ENCODE measurements at regions not wholly inside any gene's neighbourhood (a gene's known extent, or its start where the extent isn't known, plus 50 kb on each side); places are given as distances from the start of the nearest gene placed in this dataset.

DNA sequence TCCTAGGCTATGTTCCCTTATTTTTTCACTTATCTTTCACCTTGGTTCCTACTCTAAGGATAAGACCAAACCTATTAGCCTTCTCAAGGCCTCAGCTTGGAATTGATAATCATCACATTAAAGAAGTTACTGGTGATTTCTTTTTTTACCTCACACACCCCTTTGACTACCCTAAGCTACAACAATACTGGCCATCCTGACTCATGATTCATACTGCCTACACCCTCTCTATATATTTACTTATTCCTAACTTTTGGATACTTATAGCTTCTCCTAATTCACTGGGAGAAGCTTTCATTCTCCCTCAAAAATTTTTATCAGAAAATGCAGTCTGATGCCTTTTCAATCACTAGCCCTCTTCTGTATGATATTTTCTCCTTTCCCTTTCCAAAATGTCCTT is 256.1 kb downstream of the TBX18 start:
- POLR2A ChIA-PET: no interaction called here
- DNase-seq (ENCODE audit: extremely low spot score): no peak
- CTCF ChIA-PET: interaction anchor here (1.6 kb wide), 1 partner anchor 10 kb away, joined by 4 read pairs; no protein-coding TSS in a partner anchor
- no peak for TF ChIP-seq CTCF (IDR thresholded peaks at IDR 0.05; ENCODE audit: control extremely low read depth, extremely low read depth, low read depth, missing control alignments)

DNA sequence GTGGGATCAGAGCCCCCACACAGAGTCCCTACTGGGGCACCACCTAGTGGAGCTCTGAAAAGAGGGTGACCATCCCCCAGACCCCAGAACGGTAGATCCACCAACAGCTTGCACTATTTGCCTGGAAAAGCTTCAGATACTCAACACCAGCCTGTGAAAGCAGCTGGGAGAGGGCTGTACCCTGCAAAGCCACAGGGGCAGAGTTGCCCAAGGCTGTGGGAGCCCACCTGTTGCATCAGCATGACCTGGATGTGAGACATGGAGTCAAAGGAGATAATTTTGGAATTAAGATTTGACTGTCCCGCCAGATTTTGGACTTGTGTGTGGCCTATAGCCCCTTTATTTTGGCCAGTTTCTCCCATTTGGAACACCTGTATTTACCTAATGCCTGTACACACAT is 260.4 kb downstream of the TBX18 start:
- CTCF ChIA-PET: no interaction called here
- DNase-seq (ENCODE audit: extremely low spot score): no peak
- POLR2A ChIA-PET: no interaction called here

DNA sequence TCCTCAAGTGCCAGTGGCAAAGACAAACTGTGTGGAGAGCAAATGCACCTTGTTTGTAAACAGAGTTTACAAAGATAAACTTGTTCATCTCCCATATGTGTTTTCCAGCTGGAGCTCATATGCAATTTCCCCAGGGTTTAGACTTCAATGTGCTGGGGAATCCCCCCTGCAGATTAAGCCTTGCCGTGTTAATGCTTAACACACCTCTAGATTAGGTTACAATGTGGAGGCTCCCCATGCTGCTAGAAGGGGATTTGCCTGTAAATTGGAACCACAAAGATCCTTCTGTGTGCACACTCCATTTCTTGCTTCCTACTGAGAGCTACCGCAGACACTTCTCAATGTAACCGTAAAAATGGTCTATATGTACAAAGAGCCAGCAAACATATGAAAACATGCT is 263.1 kb downstream of the TBX18 start:
- ChIA-PET CTCF (interaction anchor here (1.0 kb wide), 1 partner anchor 12 kb away, joined by 3 read pairs; no protein-coding TSS in a partner anchor), POLR2A (no interaction called here)
- TF ChIP-seq CTCF (IDR thresholded peaks at IDR 0.05; ENCODE audit: control extremely low read depth, extremely low read depth, low read depth, missing control alignments): no peak
- no peak for DNase-seq (ENCODE audit: extremely low spot score)

More for the DNA sequence above, 260.4 kb downstream of the TBX18 start:
- no peak for TF ChIP-seq CTCF (IDR thresholded peaks at IDR 0.05; ENCODE audit: control extremely low read depth, extremely low read depth, low read depth, missing control alignments)

DNA sequence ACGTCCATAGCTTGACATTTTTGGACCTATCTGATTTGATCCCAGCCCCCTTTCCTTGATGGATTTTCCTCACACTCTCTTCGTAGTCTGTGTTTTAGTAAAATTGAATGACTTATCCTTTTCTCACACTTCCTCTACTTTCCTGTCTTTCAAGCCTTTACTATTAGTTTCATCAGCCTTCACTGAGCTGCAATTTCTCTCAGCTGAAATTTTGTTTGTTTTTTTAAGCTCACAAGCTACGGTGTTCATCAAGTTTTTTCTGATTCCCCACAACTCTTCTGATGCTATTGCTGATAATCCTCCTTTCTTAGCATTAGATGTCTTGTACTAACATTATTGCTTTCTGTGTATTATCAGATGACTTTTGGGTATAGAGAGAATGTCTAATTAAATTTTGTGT is 263.7 kb downstream of the TBX18 start:
- CTCF ChIA-PET: interaction anchor here (1.0 kb wide), 1 partner anchor 13 kb away, joined by 3 read pairs; no protein-coding TSS in a partner anchor
- POLR2A ChIA-PET: no interaction called here
- no peak for TF ChIP-seq CTCF (IDR thresholded peaks at IDR 0.05; ENCODE audit: control extremely low read depth, extremely low read depth, low read depth, missing control alignments)
- no peak for DNase-seq (ENCODE audit: extremely low spot score)

DNA sequence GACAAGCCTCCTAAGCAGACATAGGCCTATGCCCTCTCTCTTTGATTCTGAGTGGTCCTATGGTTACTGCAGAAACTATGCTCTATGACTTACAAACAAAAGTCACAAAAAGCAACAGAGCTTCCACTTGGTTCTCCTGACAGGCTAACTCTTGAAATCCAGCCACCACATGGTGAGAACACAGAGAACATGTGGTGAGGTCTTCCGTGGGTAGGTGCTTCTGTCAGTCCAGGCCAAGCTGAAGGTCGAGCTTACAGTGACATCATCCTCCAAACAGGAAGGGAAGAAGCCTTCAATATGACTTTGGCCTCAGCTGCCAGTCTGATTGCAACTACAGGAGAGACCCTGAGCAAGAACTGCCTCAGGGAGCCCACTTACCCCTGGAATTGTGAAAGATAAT is 265.5 kb downstream of the TBX18 start:
- POLR2A ChIA-PET: interaction anchor here (0.5 kb wide), 1 partner anchor 1173 kb away, joined by 5 read pairs; no protein-coding TSS in a partner anchor
- CTCF ChIA-PET: no interaction called here
- TF ChIP-seq CTCF (IDR thresholded peaks at IDR 0.05; ENCODE audit: control extremely low read depth, extremely low read depth, low read depth, missing control alignments): no peak
- DNase-seq (ENCODE audit: extremely low spot score): no peak

GRCh38 chr6:84492241-84493165 is 265.1 kb upstream of the CEP162 start:
- ChIA-PET POLR2A (no interaction called here), CTCF (interaction anchor here (1.3 kb wide), 1 partner anchor 20 kb away, joined by 5 read pairs; no protein-coding TSS in a partner anchor)
- no peak for DNase-seq (ENCODE audit: extremely low spot score)
- no peak for TF ChIP-seq CTCF (IDR thresholded peaks at IDR 0.05; ENCODE audit: control extremely low read depth, extremely low read depth, low read depth, missing control alignments)
